EH (cell line): ENCODE measurements at regions not wholly inside any gene's neighbourhood (a gene's known extent, or its start where the extent isn't known, plus 50 kb on each side); places are given as distances from the start of the nearest gene placed in this dataset.

ENCODE experiments used
- DNase-seq: peaks from one replicate; pipeline ENCODE4 v3.0.0-alpha.2; 2015; ENCODE audit warnings: low read depth

- no peak for DNase-seq
Measured at GRCh38 chr1:221812088-221812752, 70.3 kb upstream of the DUSP10 start.

- DNase-seq, result peak; percentile 96
Measured at GRCh38 chr1:221810406-221810805, 68.5 kb upstream of the DUSP10 start.

- peak; percentile 30 for DNase-seq
Measured at GRCh38 chr1:221809091-221810029, 67.5 kb upstream of the DUSP10 start.

- DNase-seq, result no peak
Measured at GRCh38 chr1:221806984-221807383, 65.1 kb upstream of the DUSP10 start.

- DNase-seq, result no peak
Measured at GRCh38 chr1:221806236-221806635, 64.3 kb upstream of the DUSP10 start.

- DNase-seq, result no peak
Measured at GRCh38 chr1:221805121-221805520, 63.2 kb upstream of the DUSP10 start.

- DNase-seq, result no peak
Measured at GRCh38 chr1:221804303-221804702, 62.4 kb upstream of the DUSP10 start.

- peak; percentile 71 for DNase-seq
Measured at GRCh38 chr1:221801773-221802516, 60.1 kb upstream of the DUSP10 start.

GRCh38 chr1:221801251-221801661 lies 59.4 kb upstream of the DUSP10 start:
- no peak for DNase-seq

- no peak for DNase-seq
Measured at GRCh38 chr1:221800831-221801230, 58.9 kb upstream of the DUSP10 start.

GRCh38 chr1:221797506-221797905 lies 55.6 kb upstream of the DUSP10 start:
- DNase-seq, result no peak

- no peak for DNase-seq
Measured at GRCh38 chr1:221796700-221797099, 54.8 kb upstream of the DUSP10 start.

- no peak for DNase-seq
Measured at GRCh38 chr1:221795380-221795779, 53.5 kb upstream of the DUSP10 start.

- DNase-seq, result no peak
Measured at GRCh38 chr1:221794935-221795334, 53.0 kb upstream of the DUSP10 start.

GRCh38 chr1:221794079-221794670 lies 52.3 kb upstream of the DUSP10 start:
- DNase-seq, result peak; percentile 42

- no peak for DNase-seq
Measured at GRCh38 chr1:221793439-221794078, 51.7 kb upstream of the DUSP10 start.

- DNase-seq, result no peak
Measured at GRCh38 chr1:221791846-221792245, 50.0 kb upstream of the DUSP10 start.
